ENCODE measurements at regions not wholly inside any gene's neighbourhood (a gene's known extent, or its start where the extent isn't known, plus 50 kb on each side); places are given as distances from the start of the nearest gene placed in this dataset.

DNA sequence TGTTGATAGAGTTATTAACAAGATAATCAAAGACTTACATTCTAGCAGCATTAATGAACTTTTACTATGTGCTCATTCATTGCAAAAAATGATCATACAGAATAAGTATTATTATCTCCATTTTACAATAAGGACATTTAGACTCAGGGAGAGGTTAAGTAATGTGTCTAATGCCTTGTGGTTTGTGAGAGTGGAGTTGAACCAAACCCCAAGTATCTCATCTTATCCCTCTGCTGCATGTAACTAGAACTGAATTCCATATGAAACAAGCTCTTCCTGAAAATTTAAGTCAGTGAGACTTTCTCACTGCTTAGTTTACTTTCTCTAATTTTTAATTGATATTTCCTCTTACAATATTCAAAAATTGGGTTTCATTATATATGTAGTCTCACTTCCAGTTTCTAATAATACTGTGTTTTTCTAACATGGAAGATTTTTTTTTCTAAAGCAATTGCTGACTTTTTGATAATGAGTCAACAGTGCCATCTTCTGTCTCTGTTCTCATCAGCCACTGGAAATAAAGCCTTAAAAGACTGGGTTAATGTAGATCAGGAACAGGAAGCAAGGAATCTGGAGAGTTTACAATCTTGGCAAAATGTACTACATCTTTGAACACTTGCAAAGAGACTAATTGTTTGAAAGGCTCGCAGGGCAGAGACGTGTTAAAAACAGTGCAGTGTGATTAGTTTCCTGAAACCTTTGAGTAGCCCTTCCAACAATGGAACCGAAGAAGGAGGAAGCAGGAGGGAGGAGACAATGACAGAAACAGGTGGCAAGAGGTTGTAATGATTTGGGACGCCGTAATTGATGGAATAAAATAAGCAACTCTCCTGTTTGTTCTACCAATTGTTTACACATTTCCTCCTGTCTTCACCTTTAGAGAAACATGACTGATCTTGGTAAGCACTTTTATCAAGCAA lies 567.6 kb downstream of the MRPL39 start:
- TF ChIP-seq EZH2 (IDR thresholded peaks at IDR 0.05): no peak
- no peak for TF ChIP-seq FOXP2 (optimal IDR thresholded peaks at IDR 0.05; ENCODE audit: control extremely low read depth, extremely low read length, insufficient read depth)
- TF ChIP-seq POLR2AphosphoS5 (IDR thresholded peaks at IDR 0.05; ENCODE audit: borderline replicate concordance, low read depth, low read length): no peak

All from SK-N-MC (cell line).